Hindlimb muscle (tissue), 1 donor: ENCODE measurements at regions not wholly inside any gene's neighbourhood (a gene's known extent, or its start where the extent isn't known, plus 50 kb on each side); places are given as distances from the start of the nearest gene placed in this dataset.

Source experiments
- DNase-seq: peaks from one replicate; pipeline ENCODE4 v3.0.0-alpha.2; 2013

- no peak for DNase-seq
Observed at GRCh38 chr1:106502659-106503058, 553.8 kb upstream of the PRMT6 start.

- no peak for DNase-seq
Observed at GRCh38 chr1:106515375-106515774, 541.1 kb upstream of the PRMT6 start.

- no peak for DNase-seq
Observed at GRCh38 chr1:106517224-106517623, 539.2 kb upstream of the PRMT6 start.

- DNase-seq, result no peak
Observed at GRCh38 chr1:106523497-106523896, 533.0 kb upstream of the PRMT6 start.

GRCh38 chr1:106524631-106525030 lies 531.8 kb upstream of the PRMT6 start:
- no peak for DNase-seq

GRCh38 chr1:106526650-106527049 lies 529.8 kb upstream of the PRMT6 start:
- no peak for DNase-seq

- no peak for DNase-seq
Observed at GRCh38 chr1:106534612-106535011, 521.9 kb upstream of the PRMT6 start.

- no peak for DNase-seq
Observed at GRCh38 chr1:106536741-106537140, 519.7 kb upstream of the PRMT6 start.

GRCh38 chr1:106548726-106549125 lies 507.7 kb upstream of the PRMT6 start:
- no peak for DNase-seq

- no peak for DNase-seq
Observed at GRCh38 chr1:106554294-106554693, 502.2 kb upstream of the PRMT6 start.

- DNase-seq, result no peak
Observed at GRCh38 chr1:106555571-106555970, 500.9 kb upstream of the PRMT6 start.

- no peak for DNase-seq
Observed at GRCh38 chr1:106564192-106564591, 492.3 kb upstream of the PRMT6 start.

GRCh38 chr1:106568201-106568974 lies 488.1 kb upstream of the PRMT6 start:
- no peak for DNase-seq

GRCh38 chr1:106571109-106571508 lies 485.4 kb upstream of the PRMT6 start:
- no peak for DNase-seq

- DNase-seq, result no peak
Observed at GRCh38 chr1:106584107-106584506, 472.4 kb upstream of the PRMT6 start.

- DNase-seq, result no peak
Observed at GRCh38 chr1:106584676-106585075, 471.8 kb upstream of the PRMT6 start.

GRCh38 chr1:106600626-106601025 lies 455.8 kb upstream of the PRMT6 start:
- DNase-seq, result no peak

- DNase-seq, result no peak
Observed at GRCh38 chr1:106603616-106604015, 452.9 kb upstream of the PRMT6 start.

- DNase-seq, result no peak
Observed at GRCh38 chr1:106608841-106609240, 447.6 kb upstream of the PRMT6 start.

- no peak for DNase-seq
Observed at GRCh38 chr1:106613068-106613467, 443.4 kb upstream of the PRMT6 start.

- no peak for DNase-seq
Observed at GRCh38 chr1:106613861-106614260, 442.6 kb upstream of the PRMT6 start.

- DNase-seq, result no peak
Observed at GRCh38 chr1:106615473-106615872, 441.0 kb upstream of the PRMT6 start.

- DNase-seq, result no peak
Observed at GRCh38 chr1:106619080-106619826, 437.2 kb upstream of the PRMT6 start.

GRCh38 chr1:106619827-106620134 lies 436.7 kb upstream of the PRMT6 start:
- no peak for DNase-seq
